OCI-M2 (cell line): ENCODE measurements at regions not wholly inside any gene's neighbourhood (a gene's known extent, or its start where the extent isn't known, plus 50 kb on each side); places are given as distances from the start of the nearest gene placed in this dataset.
"Not testable (repeated sequence)": the region's sequence is repeated elsewhere in the genome, so short reads cannot be mapped to it uniquely, and the experiment has no call there.

Source experiments
- DNase-seq: peaks from one replicate; lab custom pipeline; 2025; ENCODE audit not compliant: unreplicated experiment; lab: John Stamatoyannopoulos, UW

GRCh38 chrX:39262641-39263040, 461.4 kb downstream of the MID1IP1 start:
- no peak for DNase-seq

- DNase-seq = no peak
These were observed 462.8 kb downstream of the MID1IP1 start for GRCh38 chrX:39264023-39264422.

- DNase-seq = no peak
These were observed 465.9 kb downstream of the MID1IP1 start for GRCh38 chrX:39267176-39267575.

GRCh38 chrX:39268207-39268606, 466.9 kb downstream of the MID1IP1 start:
- DNase-seq = no peak

GRCh38 chrX:39275500-39276068, 474.3 kb downstream of the MID1IP1 start:
- no peak for DNase-seq

- not testable (repeated sequence) for DNase-seq
These were observed 476.6 kb downstream of the MID1IP1 start for GRCh38 chrX:39277685-39278390.

GRCh38 chrX:39283239-39283638, 482.0 kb downstream of the MID1IP1 start:
- no peak for DNase-seq

GRCh38 chrX:39288592-39288991, 487.3 kb downstream of the MID1IP1 start:
- no peak for DNase-seq

GRCh38 chrX:39289827-39290226, 488.6 kb downstream of the MID1IP1 start:
- no peak for DNase-seq

- no peak for DNase-seq
These were observed 491.9 kb downstream of the MID1IP1 start for GRCh38 chrX:39293203-39293602.

- DNase-seq = no peak
These were observed 495.2 kb downstream of the MID1IP1 start for GRCh38 chrX:39296472-39296871.

- DNase-seq = no peak
These were observed 497.6 kb downstream of the MID1IP1 start for GRCh38 chrX:39298821-39299220.

- no peak for DNase-seq
These were observed 498.4 kb downstream of the MID1IP1 start for GRCh38 chrX:39299615-39300014.

GRCh38 chrX:39301036-39301435, 499.8 kb downstream of the MID1IP1 start:
- no peak for DNase-seq

- no peak for DNase-seq
These were observed 501.6 kb downstream of the MID1IP1 start for GRCh38 chrX:39302838-39303237.

GRCh38 chrX:39304746-39305145, 503.5 kb downstream of the MID1IP1 start:
- no peak for DNase-seq

- DNase-seq = no peak
These were observed 506.2 kb downstream of the MID1IP1 start for GRCh38 chrX:39307488-39307887.

GRCh38 chrX:39308126-39308525, 506.9 kb downstream of the MID1IP1 start:
- no peak for DNase-seq

- DNase-seq = no peak
These were observed 507.9 kb downstream of the MID1IP1 start for GRCh38 chrX:39309018-39309635.

- no peak for DNase-seq
These were observed 508.5 kb downstream of the MID1IP1 start for GRCh38 chrX:39309721-39310152.

GRCh38 chrX:39310891-39311290, 509.6 kb downstream of the MID1IP1 start:
- DNase-seq = no peak

- no peak for DNase-seq
These were observed 510.4 kb downstream of the MID1IP1 start for GRCh38 chrX:39311646-39312045.
